OCI-LY1 (cell line): ENCODE measurements at regions not wholly inside any gene's neighbourhood (a gene's known extent, or its start where the extent isn't known, plus 50 kb on each side); places are given as distances from the start of the nearest gene placed in this dataset.

Experiments used
- CTCF ChIP-seq: fragments of 200-600 bp; sonication (generic), shearing (Covaris generic); IDR thresholded peaks from 2 replicates; pipeline ENCODE4 v1.5.1; 2017; ENCODE audit warnings: mild to moderate bottlenecking, antibody characterized with exemption, low read length, moderate library complexity, mixed read lengths
- EZH2 ChIP-seq: fragments of 200-600 bp; sonication (generic), shearing (Covaris generic); IDR thresholded peaks from 2 replicates; pipeline ENCODE4 v1.8.0; 2017; ENCODE audit warnings: borderline replicate concordance, mixed run types, mild to moderate bottlenecking, antibody characterized with exemption, low read length, moderate library complexity, mixed read lengths

- TF ChIP-seq CTCF, result no peak
- TF ChIP-seq EZH2, result no peak
Measured at GRCh38 chr11:95496901-95497300, 265.9 kb upstream of the SESN3 start.
